Testis (tissue), 2 donors: ENCODE measurements at regions not wholly inside any gene's neighbourhood (a gene's known extent, or its start where the extent isn't known, plus 50 kb on each side); places are given as distances from the start of the nearest gene placed in this dataset.

ENCODE experiments used
- DNase-seq: peaks from one replicate; pipeline ENCODE4 v3.0.0-alpha.2; 2019
- H3K27ac ChIP-seq, 2 donors: fragments of 200-600 bp; sonication (generic); one replicate each; pipeline ENCODE4 v1.5.1; 2019
- H3K27me3 ChIP-seq: fragments of 200-600 bp; sonication (generic); one replicate; pipeline ENCODE4 v1.5.1; 2019
- H3K36me3 ChIP-seq: fragments of 200-600 bp; sonication (generic); one replicate; pipeline ENCODE4 v1.5.1; 2017; ENCODE audit warnings: low read depth; ENCODE audit errors: missing control alignments
- H3K4me1 ChIP-seq: fragments of 200-600 bp; sonication (generic); one replicate; pipeline ENCODE4 v1.5.1; 2019
- H3K4me3 ChIP-seq, 2 donors: fragments of 200-600 bp; sonication (generic); one replicate each; pipeline ENCODE4 v1.5.1; 2017 to 2019
- H3K9me3 ChIP-seq: fragments of 200-600 bp; sonication (generic); one replicate; pipeline ENCODE4 v1.5.1; 2017
- CTCF ChIP-seq, 3 experiments: fragments of 450-650 bp in 2 of 3; fragments of 200-600 bp in 1 of 3; sonication (generic) in 1 of 3; IDR thresholded peaks; one replicate each; pipeline ENCODE4 v1.5.1; 2016 to 2019; ENCODE audit warnings: antibody characterized with exemption in 3 of 3, mild to moderate bottlenecking in 2 of 3, moderate library complexity in 1 of 3
- POLR2A ChIP-seq: fragments of 450-650 bp; IDR thresholded peaks from one replicate; pipeline ENCODE4 v1.6.1; 2017; ENCODE audit warnings: antibody characterized with exemption, mild to moderate bottlenecking, moderate library complexity
- WGBS, 2 donors: methylation state at CpG; one replicate each; pipeline ENCODE4 v1.1.5; 2018; 5-methylcytosine and 5-hydroxymethylcytosine counted together
- intact Hi-C: fragments of 100-400 bp; cut with DNase I; formaldehyde crosslinking; loops from one replicate; pipeline ENCODE4 v1.15.1; 2023; ENCODE audit warnings: low total_unique reads

GRCh38 chr2:238635647-238636051, 208.9 kb downstream of the ASB1 start:
- Histone ChIP-seq H3K27me3 (no peaks in the 10 kb centered on the region), H3K36me3 (no peaks in the 10 kb centered on the region), H3K9me3 (no peaks in the 10 kb centered on the region), H3K4me1 (no peaks in the 10 kb centered on the region), H3K4me3 (no peak overlapping the region), H3K27ac (no peak overlapping the region)
- intact Hi-C loops = no loop called here
- 79 to 84% methylated on average over 8 of the region's 8 CpGs for WGBS, 2 donors
- TF ChIP-seq CTCF (IDR thresholded peaks at IDR 0.05) (no peak), POLR2A (no peak)
- DNase-seq = no peak

GRCh38 chr2:238636269-238637073, 209.7 kb downstream of the ASB1 start:
- Histone ChIP-seq H3K4me3 (no peak overlapping the region), H3K27ac (no peak overlapping the region), H3K27me3 (no peaks in the 10 kb centered on the region), H3K9me3 (no peaks in the 10 kb centered on the region), H3K36me3 (no peaks in the 10 kb centered on the region), H3K4me1 (no peaks in the 10 kb centered on the region)
- intact Hi-C loops = no loop called here
- no peak for TF ChIP-seq POLR2A
- TF ChIP-seq CTCF (IDR thresholded peaks at IDR 0.05) = no peak
- no peak for DNase-seq
- 87 to 90% methylated on average over 23 of the region's 23 CpGs for WGBS, 2 donors

- no peak for TF ChIP-seq CTCF (IDR thresholded peaks at IDR 0.05)
- TF ChIP-seq POLR2A = no peak
- H3K27ac ChIP-seq = no peak overlapping the region
- H3K9me3 ChIP-seq = no peaks in the 10 kb centered on the region
- WGBS, 2 donors = 86 to 90% methylated on average over 13 to 20 of the region's 20 CpGs
- H3K4me3 ChIP-seq = no peak overlapping the region
- intact Hi-C loops = no loop called here
- H3K27me3 ChIP-seq = no peaks in the 10 kb centered on the region
- DNase-seq = no peak
- H3K4me1 ChIP-seq = no peaks in the 10 kb centered on the region
- H3K36me3 ChIP-seq = no peaks in the 10 kb centered on the region
Measured at GRCh38 chr2:238638100-238638981, 209.5 kb upstream of the TWIST2 start.

GRCh38 chr2:238638982-238639628, 208.8 kb upstream of the TWIST2 start:
- Histone ChIP-seq H3K27ac (no peak overlapping the region), H3K27me3 (no peaks in the 10 kb centered on the region), H3K9me3 (no peaks in the 10 kb centered on the region), H3K4me3 (no peak overlapping the region), H3K4me1 (no peaks in the 10 kb centered on the region), H3K36me3 (no peaks in the 10 kb centered on the region)
- no peak for TF ChIP-seq POLR2A
- no peak for TF ChIP-seq CTCF (IDR thresholded peaks at IDR 0.05)
- no peak for DNase-seq
- intact Hi-C loops = no loop called here
- WGBS, 2 donors = 86 to 92% methylated on average over 17 of the region's 17 CpGs
